Liver (tissue), 8 donors: ENCODE measurements at regions not wholly inside any gene's neighbourhood (a gene's known extent, or its start where the extent isn't known, plus 50 kb on each side); places are given as distances from the start of the nearest gene placed in this dataset.

Experiments
- DNase-seq: peaks from one replicate; pipeline ENCODE4 v3.0.0-alpha.2; 2017; ENCODE audit warnings: low spot score
- H3K27ac ChIP-seq, 2 donors: one replicate each; pipeline ENCODE4 v1.7.0; 2013; ENCODE audit warnings: inconsistent platforms in 2 of 2, low read length in 2 of 2, control low read depth in 1 of 2, low read depth in 1 of 2, mild to moderate bottlenecking in 1 of 2
- H3K27me3 ChIP-seq, 4 donors: one replicate each; pipeline versions ENCODE4 v1.6.1 to v1.7.0; 2013; ENCODE audit warnings: low read length in 3 of 4, inconsistent platforms in 1 of 4, mild to moderate bottlenecking in 1 of 4, moderate library complexity in 1 of 4; ENCODE audit not compliant: control insufficient read depth in 4 of 4, insufficient read depth in 4 of 4
- H3K36me3 ChIP-seq, 4 donors: one replicate each; pipeline versions ENCODE4 v1.6.1 to v1.7.0; 2013; ENCODE audit warnings: low read length in 3 of 4, mild to moderate bottlenecking in 3 of 4, low read depth in 1 of 4, moderate library complexity in 1 of 4; ENCODE audit not compliant: control insufficient read depth in 4 of 4, insufficient read depth in 3 of 4
- H3K4me1 ChIP-seq, 4 donors: one replicate each; pipeline versions ENCODE4 v1.6.1 to v1.7.0; 2013; ENCODE audit warnings: low read length in 3 of 4, mild to moderate bottlenecking in 3 of 4, moderate library complexity in 1 of 4; ENCODE audit not compliant: control insufficient read depth in 4 of 4, insufficient read depth in 4 of 4
- H3K4me3 ChIP-seq, 3 donors: one replicate each; pipeline versions ENCODE4 v1.6.1 to v1.7.0; 2013; ENCODE audit warnings: low read length in 3 of 3, control low read depth in 1 of 3, low read depth in 1 of 3, mild to moderate bottlenecking in 1 of 3
- H3K9ac ChIP-seq, 2 donors: one replicate each; pipeline ENCODE4 v1.7.0; 2013; ENCODE audit warnings: low read length in 2 of 2, mild to moderate bottlenecking in 2 of 2, moderate library complexity in 2 of 2, control low read depth in 1 of 2, low read depth in 1 of 2
- H3K9me3 ChIP-seq, 4 donors: one replicate each; pipeline versions ENCODE4 v1.6.1 to v1.7.0; 2013; ENCODE audit warnings: low read length in 3 of 4; ENCODE audit not compliant: control insufficient read depth in 4 of 4
- CTCF ChIP-seq: fragments of 150-350 bp; IDR thresholded peaks from 2 replicates; pipeline ENCODE4 v1.5.1; 2017; ENCODE audit warnings: improper control_type of control experiment, low read depth, low read length; ENCODE audit not compliant: missing input control
- EGR1 ChIP-seq, 2 donors: IDR thresholded peaks; 2 replicates each; pipeline ENCODE4 v1.6.1; 2016 to 2018; ENCODE audit warnings: antibody characterized with exemption in 2 of 2, low read depth in 2 of 2
- FOXA1 ChIP-seq: IDR thresholded peaks from 2 replicates; pipeline ENCODE4 v1.6.1; 2016; ENCODE audit warnings: antibody characterized with exemption
- FOXA2 ChIP-seq: IDR thresholded peaks from 2 replicates; pipeline ENCODE4 v1.6.1; 2016; ENCODE audit warnings: antibody characterized with exemption
- HNF4A ChIP-seq, 2 donors: conservative IDR thresholded peaks; 2 replicates each; pipeline ENCODE4 v1.6.1; 2016; ENCODE audit warnings: antibody characterized with exemption in 2 of 2, mild to moderate bottlenecking in 2 of 2
- HNF4G ChIP-seq: IDR thresholded peaks from 2 replicates; pipeline ENCODE4 v1.6.1; 2016; ENCODE audit warnings: antibody characterized with exemption
- JUND ChIP-seq, 2 donors: IDR thresholded peaks; 2 replicates each; pipeline ENCODE4 v1.6.1; 2016; ENCODE audit warnings: antibody characterized with exemption in 2 of 2
- NR2F2 ChIP-seq: IDR thresholded peaks from 2 replicates; pipeline ENCODE4 v1.6.1; 2016; ENCODE audit warnings: antibody characterized with exemption
- RAD21 ChIP-seq, 2 donors: IDR thresholded peaks; 2 replicates each; pipeline ENCODE4 v1.6.1; 2016; ENCODE audit warnings: antibody characterized with exemption in 2 of 2, mild to moderate bottlenecking in 2 of 2
- RXRA ChIP-seq, 2 donors: IDR thresholded peaks; 2 replicates each; pipeline ENCODE4 v1.6.1; 2017 to 2018; ENCODE audit warnings: antibody characterized with exemption in 2 of 2, mild to moderate bottlenecking in 1 of 2
- SP1 ChIP-seq: IDR thresholded peaks from 2 replicates; pipeline ENCODE4 v1.6.1; 2018; ENCODE audit warnings: antibody characterized with exemption, mild to moderate bottlenecking
- TAF1 ChIP-seq: conservative IDR thresholded peaks from 2 replicates; pipeline ENCODE4 v1.6.1; 2016; ENCODE audit warnings: antibody characterized with exemption, mild to moderate bottlenecking
- WGBS: extraction: QIAGEN DNeasy Blood & Tissue Kit; methylation state at CpG from one replicate; pipeline ENCODE4 v1.1.7; 2013; 5-methylcytosine and 5-hydroxymethylcytosine counted together
- TF ChIP-seq, protein P1 (sequence below): IDR thresholded peaks from 2 replicates; pipeline ENCODE4 v1.6.1; 2016; ENCODE audit warnings: antibody characterized with exemption
- TF ChIP-seq, protein P2 (sequence below): IDR thresholded peaks from 2 replicates; pipeline ENCODE4 v1.6.1; 2016; ENCODE audit warnings: antibody characterized with exemption
- TF ChIP-seq, protein P3 (sequence below): IDR thresholded peaks from 2 replicates; pipeline ENCODE4 v1.6.1; 2016; ENCODE audit warnings: antibody characterized with exemption, mild to moderate bottlenecking
- donor health status: healthy.
- donor health status: healthy.
- donor health status: healthy.
- donor health status: healthy.
- donor health status: healthy.

GRCh38 chr7:52620849-52621248, 414.6 kb upstream of the POM121L12 start:
- Histone ChIP-seq H3K4me3 (no peak overlapping the region), H3K9me3 (no peaks in the 10 kb centered on the region), H3K9ac (no peak overlapping the region), H3K27ac (no peak overlapping the region), H3K27me3 (no peaks in the 10 kb centered on the region), H3K36me3 (no peaks in the 10 kb centered on the region), H3K4me1 (no peaks in the 10 kb centered on the region)
- 85% methylated on average over 1 of the region's 1 CpG for WGBS
- no peak for TF ChIP-seq NR2F2
- no peak for TF ChIP-seq FOXA1
- TF ChIP-seq HNF4A (conservative IDR thresholded peaks at IDR 0.05): no peak
- TF ChIP-seq HNF4G: no peak
- no peak for TF ChIP-seq EGR1 (IDR thresholded peaks at IDR 0.05; ENCODE audit: low read depth in 2 of 2)
- TF ChIP-seq, protein P1, sequence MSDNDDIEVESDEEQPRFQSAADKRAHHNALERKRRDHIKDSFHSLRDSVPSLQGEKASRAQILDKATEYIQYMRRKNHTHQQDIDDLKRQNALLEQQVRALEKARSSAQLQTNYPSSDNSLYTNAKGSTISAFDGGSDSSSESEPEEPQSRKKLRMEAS: no peak
- TF ChIP-seq CTCF: no peak
- TF ChIP-seq RXRA (IDR thresholded peaks at IDR 0.05): no peak
- TF ChIP-seq JUND (IDR thresholded peaks at IDR 0.05): no peak
- no peak for DNase-seq

DNA sequence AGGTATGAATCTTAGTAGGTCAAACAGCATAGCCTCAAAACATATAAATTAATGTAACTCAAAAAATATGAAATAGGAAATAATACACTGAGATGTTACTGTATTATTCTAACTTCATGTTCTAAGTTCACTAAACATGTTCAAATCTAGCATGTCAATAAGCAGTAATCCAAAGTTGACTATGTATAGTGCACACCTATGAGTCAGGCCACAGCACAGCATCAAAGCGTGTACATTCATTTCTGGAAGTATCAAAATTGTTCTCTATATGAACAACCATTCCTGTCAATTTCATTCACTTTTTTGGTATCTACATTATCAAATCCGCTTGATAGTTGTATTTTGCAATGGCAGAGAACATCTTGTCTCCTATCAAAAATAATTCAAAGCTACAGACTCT, 418.9 kb upstream of the POM121L12 start:
- no peak for TF ChIP-seq EGR1 (IDR thresholded peaks at IDR 0.05; ENCODE audit: low read depth in 2 of 2)
- no peak for TF ChIP-seq TAF1
- no peak for TF ChIP-seq CTCF
- no peak for TF ChIP-seq RXRA (IDR thresholded peaks at IDR 0.05)
- TF ChIP-seq, protein P2, sequence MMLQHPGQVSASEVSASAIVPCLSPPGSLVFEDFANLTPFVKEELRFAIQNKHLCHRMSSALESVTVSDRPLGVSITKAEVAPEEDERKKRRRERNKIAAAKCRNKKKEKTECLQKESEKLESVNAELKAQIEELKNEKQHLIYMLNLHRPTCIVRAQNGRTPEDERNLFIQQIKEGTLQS: no peak
- TF ChIP-seq JUND (IDR thresholded peaks at IDR 0.05): no peak
- no peak for TF ChIP-seq SP1
- no peak for TF ChIP-seq FOXA1
- TF ChIP-seq, protein P3, sequence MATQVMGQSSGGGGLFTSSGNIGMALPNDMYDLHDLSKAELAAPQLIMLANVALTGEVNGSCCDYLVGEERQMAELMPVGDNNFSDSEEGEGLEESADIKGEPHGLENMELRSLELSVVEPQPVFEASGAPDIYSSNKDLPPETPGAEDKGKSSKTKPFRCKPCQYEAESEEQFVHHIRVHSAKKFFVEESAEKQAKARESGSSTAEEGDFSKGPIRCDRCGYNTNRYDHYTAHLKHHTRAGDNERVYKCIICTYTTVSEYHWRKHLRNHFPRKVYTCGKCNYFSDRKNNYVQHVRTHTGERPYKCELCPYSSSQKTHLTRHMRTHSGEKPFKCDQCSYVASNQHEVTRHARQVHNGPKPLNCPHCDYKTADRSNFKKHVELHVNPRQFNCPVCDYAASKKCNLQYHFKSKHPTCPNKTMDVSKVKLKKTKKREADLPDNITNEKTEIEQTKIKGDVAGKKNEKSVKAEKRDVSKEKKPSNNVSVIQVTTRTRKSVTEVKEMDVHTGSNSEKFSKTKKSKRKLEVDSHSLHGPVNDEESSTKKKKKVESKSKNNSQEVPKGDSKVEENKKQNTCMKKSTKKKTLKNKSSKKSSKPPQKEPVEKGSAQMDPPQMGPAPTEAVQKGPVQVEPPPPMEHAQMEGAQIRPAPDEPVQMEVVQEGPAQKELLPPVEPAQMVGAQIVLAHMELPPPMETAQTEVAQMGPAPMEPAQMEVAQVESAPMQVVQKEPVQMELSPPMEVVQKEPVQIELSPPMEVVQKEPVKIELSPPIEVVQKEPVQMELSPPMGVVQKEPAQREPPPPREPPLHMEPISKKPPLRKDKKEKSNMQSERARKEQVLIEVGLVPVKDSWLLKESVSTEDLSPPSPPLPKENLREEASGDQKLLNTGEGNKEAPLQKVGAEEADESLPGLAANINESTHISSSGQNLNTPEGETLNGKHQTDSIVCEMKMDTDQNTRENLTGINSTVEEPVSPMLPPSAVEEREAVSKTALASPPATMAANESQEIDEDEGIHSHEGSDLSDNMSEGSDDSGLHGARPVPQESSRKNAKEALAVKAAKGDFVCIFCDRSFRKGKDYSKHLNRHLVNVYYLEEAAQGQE: no peak
- TF ChIP-seq, protein P1: no peak
- TF ChIP-seq FOXA2: no peak
- no peak for TF ChIP-seq RAD21 (IDR thresholded peaks at IDR 0.05)
- TF ChIP-seq HNF4G: no peak
- TF ChIP-seq NR2F2: no peak
- 80% methylated on average over 2 of the region's 2 CpGs for WGBS
- Histone ChIP-seq H3K4me3 (no peak overlapping the region), H3K27ac (no peak overlapping the region), H3K9me3 (no peaks in the 10 kb centered on the region), H3K36me3 (no peaks in the 10 kb centered on the region), H3K9ac (no peak overlapping the region), H3K27me3 (no peaks in the 10 kb centered on the region), H3K4me1 (no peaks in the 10 kb centered on the region)
- DNase-seq: no peak
